Aorta (tissue), 5 donors: ENCODE measurements at regions not wholly inside any gene's neighbourhood (a gene's known extent, or its start where the extent isn't known, plus 50 kb on each side); places are given as distances from the start of the nearest gene placed in this dataset.
A peak's percentile ranks its signal among the peaks of the same experiment; 100 is the strongest.

Experiments
- ATAC-seq: fragments of 200-7000 bp; cut with Tn5 transposase; one replicate; pipeline ENCODE4 v1.9.1; 2022; ENCODE audit warnings: moderate library complexity; ENCODE audit not compliant: low FRiP score
- DNase-seq, 2 donors: peaks; one replicate each; pipeline ENCODE4 v3.0.0-alpha.2; 2020
- H3K27ac ChIP-seq, 2 donors: one replicate each; pipeline ENCODE4 v1.5.1; 2013; ENCODE audit warnings: low read length in 2 of 2, mild to moderate bottlenecking in 2 of 2, moderate library complexity in 2 of 2, control low read depth in 1 of 2, inconsistent platforms in 1 of 2, low read depth in 1 of 2
- H3K27me3 ChIP-seq, 2 donors: one replicate each; pipeline ENCODE4 v1.6.1; 2013; ENCODE audit warnings: control low read depth in 1 of 2, low read length in 1 of 2, mild to moderate bottlenecking in 1 of 2, moderate library complexity in 1 of 2; ENCODE audit not compliant: insufficient read depth in 2 of 2, control insufficient read depth in 1 of 2
- H3K36me3 ChIP-seq, 2 donors: one replicate each; pipeline ENCODE4 v1.6.1; 2013; ENCODE audit warnings: control low read depth in 1 of 2, low read length in 1 of 2, mild to moderate bottlenecking in 1 of 2; ENCODE audit not compliant: insufficient read depth in 2 of 2, control insufficient read depth in 1 of 2
- H3K4me1 ChIP-seq, 2 donors: one replicate each; pipeline ENCODE4 v1.6.1; 2013; ENCODE audit warnings: low read length in 2 of 2, control low read depth in 1 of 2, mild to moderate bottlenecking in 1 of 2, moderate library complexity in 1 of 2; ENCODE audit not compliant: insufficient read depth in 2 of 2, control insufficient read depth in 1 of 2
- H3K4me3 ChIP-seq, 2 donors: one replicate each; pipeline ENCODE4 v1.5.1; 2013; ENCODE audit warnings: low read length in 2 of 2, control low read depth in 1 of 2, mild to moderate bottlenecking in 1 of 2
- H3K9me3 ChIP-seq: one replicate; pipeline ENCODE4 v1.6.1; 2013; ENCODE audit warnings: mild to moderate bottlenecking, low read length; ENCODE audit not compliant: control insufficient read depth
- WGBS, 2 donors: extraction: QIAGEN DNeasy Blood & Tissue Kit; methylation state at CpG; one replicate each; pipeline ENCODE4 v1.1.7; 2013; 5-methylcytosine and 5-hydroxymethylcytosine counted together
- intact Hi-C, 2 donors: fragments of 100-400 bp; cut with DNase I; formaldehyde crosslinking; loops; one replicate each; pipeline versions ENCODE4 v1.14.2 to v1.15.0; 2022
- donor health status: healthy with polysubstance abuse.
- donor health status: Bipolar disorder and iron deficiency.
- donor health status: DM: no; HTN: no; CAD: no.
- donor health status: DM: no; HTN: no; CAD: no.
- donor health status: DM: yes; HTN: yes; CAD: no.

GRCh38 chr11:95429376-95429907 lies 198.4 kb upstream of the SESN3 start:
- DNase-seq (no peak), ATAC-seq (no peak)
- H3K4me1 ChIP-seq = no peaks in the 10 kb centered on the region
- no peaks in the 10 kb centered on the region for H3K9me3 ChIP-seq
- WGBS, 2 donors = 99 to 100% methylated on average over 1 of the region's 1 CpG
- no peak overlapping the region for H3K4me3 ChIP-seq
- H3K36me3 ChIP-seq = no peaks in the 10 kb centered on the region
- intact Hi-C loops = no loop called here
- no peak overlapping the region for H3K27ac ChIP-seq
- no peaks in the 10 kb centered on the region for H3K27me3 ChIP-seq

- DNase-seq (no peak), ATAC-seq (no peak)
- Histone ChIP-seq H3K9me3 (no peaks in the 10 kb centered on the region), H3K4me3 (no peak overlapping the region), H3K36me3 (no peaks in the 10 kb centered on the region), H3K27ac (no peak overlapping the region), H3K27me3 (no peaks in the 10 kb centered on the region), H3K4me1 (no peaks in the 10 kb centered on the region)
- intact Hi-C loops = no loop called here
- whole genome bisulfite sequencing, 2 donors = 91 to 93% methylated on average over 5 of the region's 5 CpGs
Measured at GRCh38 chr11:95426823-95427462, 195.9 kb upstream of the SESN3 start.

- no peak for DNase-seq
- Histone ChIP-seq H3K27me3 (no peaks in the 10 kb centered on the region), H3K9me3 (no peaks in the 10 kb centered on the region), H3K4me1 (peaks cover 0 to 5% of the 10 kb centered on the region in 2 donors), H3K36me3 (no peaks in the 10 kb centered on the region), H3K4me3 (no peak overlapping the region), H3K27ac (no peak overlapping the region)
- 80 to 88% methylated on average over 2 of the region's 2 CpGs for WGBS, 2 donors
- ATAC-seq = no peak
- intact Hi-C loops = no loop called here
Measured at GRCh38 chr11:95419915-95420314, 188.9 kb upstream of the SESN3 start.

GRCh38 chr11:95418916-95419315 lies 187.9 kb upstream of the SESN3 start:
- H3K27me3 ChIP-seq = no peaks in the 10 kb centered on the region
- H3K27ac ChIP-seq = no peak overlapping the region
- no peak overlapping the region for H3K4me3 ChIP-seq
- no peak for DNase-seq
- peaks cover 0 to 5% of the 10 kb centered on the region in 2 donors for H3K4me1 ChIP-seq
- no peaks in the 10 kb centered on the region for H3K36me3 ChIP-seq
- ATAC-seq = no peak
- 91 to 98% methylated on average over 1 of the region's 1 CpG for WGBS, 2 donors
- intact Hi-C loops = no loop called here
- H3K9me3 ChIP-seq = no peaks in the 10 kb centered on the region

GRCh38 chr11:95417832-95418231 lies 186.8 kb upstream of the SESN3 start:
- 99 to 100% methylated on average over 1 of the region's 1 CpG for WGBS, 2 donors
- Histone ChIP-seq H3K9me3 (no peaks in the 10 kb centered on the region), H3K4me1 (peaks cover 0 to 5% of the 10 kb centered on the region in 2 donors), H3K36me3 (no peaks in the 10 kb centered on the region), H3K4me3 (no peak overlapping the region), H3K27me3 (no peaks in the 10 kb centered on the region), H3K27ac (no peak overlapping the region)
- ATAC-seq = no peak
- intact Hi-C loops = no loop called here
- no peak for DNase-seq

GRCh38 chr11:95415837-95416304 lies 184.9 kb upstream of the SESN3 start:
- intact Hi-C loops = no loop called here
- Histone ChIP-seq H3K4me1 (peaks cover 0 to 5% of the 10 kb centered on the region in 2 donors), H3K27me3 (no peaks in the 10 kb centered on the region), H3K36me3 (no peaks in the 10 kb centered on the region), H3K27ac (no peak overlapping the region), H3K9me3 (no peaks in the 10 kb centered on the region), H3K4me3 (no peak overlapping the region)
- ATAC-seq (no peak), DNase-seq (no peak)
- 17 to 33% methylated on average over 3 of the region's 3 CpGs for WGBS, 2 donors

- ATAC-seq (no peak), DNase-seq (no peak)
- intact Hi-C loops = no loop called here
- 86 to 88% methylated on average over 2 of the region's 2 CpGs for WGBS, 2 donors
- H3K36me3 ChIP-seq = no peaks in the 10 kb centered on the region
- H3K4me3 ChIP-seq = no peak overlapping the region
- no peak overlapping the region for H3K27ac ChIP-seq
- H3K27me3 ChIP-seq = no peaks in the 10 kb centered on the region
- no peaks in the 10 kb centered on the region for H3K9me3 ChIP-seq
- peaks cover 0 to 5% of the 10 kb centered on the region in 2 donors for H3K4me1 ChIP-seq
Measured at GRCh38 chr11:95414217-95414616, 183.2 kb upstream of the SESN3 start.

GRCh38 chr11:95413761-95414160 lies 182.8 kb upstream of the SESN3 start:
- no peaks in the 10 kb centered on the region for H3K9me3 ChIP-seq
- intact Hi-C loops = no loop called here
- H3K36me3 ChIP-seq = no peaks in the 10 kb centered on the region
- H3K4me3 ChIP-seq = no peak overlapping the region
- DNase-seq (no peak), ATAC-seq (peak; percentile 57)
- peaks cover 0 to 5% of the 10 kb centered on the region in 2 donors for H3K4me1 ChIP-seq
- H3K27ac ChIP-seq = no peak overlapping the region
- WGBS, 2 donors = 37% methylated on average over 4 of the region's 4 CpGs
- no peaks in the 10 kb centered on the region for H3K27me3 ChIP-seq

GRCh38 chr11:95413021-95413420 lies 182.0 kb upstream of the SESN3 start:
- ATAC-seq (no peak), DNase-seq (no peak)
- Histone ChIP-seq H3K9me3 (no peaks in the 10 kb centered on the region), H3K27ac (no peak overlapping the region), H3K4me3 (no peak overlapping the region), H3K4me1 (peaks cover 0 to 5% of the 10 kb centered on the region in 2 donors), H3K36me3 (no peaks in the 10 kb centered on the region), H3K27me3 (no peaks in the 10 kb centered on the region)
- intact Hi-C loops = no loop called here
